ENCODE measurements at regions not wholly inside any gene's neighbourhood (a gene's known extent, or its start where the extent isn't known, plus 50 kb on each side); places are given as distances from the start of the nearest gene placed in this dataset.

GRCh38 chr6:81552644-81553043 lies 199.8 kb downstream of the TENT5A start:
- no peaks in the 10 kb centered on the region for H3K27me3 ChIP-seq (ENCODE audit: control insufficient read depth, insufficient read depth, low read length)
- DNase-seq (ENCODE audit: low read depth) (no peak), FAIRE-seq (no peak)
- TF ChIP-seq CTCF (IDR thresholded peaks at IDR 0.05; ENCODE audit: insufficient read depth, low read length, severe bottlenecking) = no peak
- no peaks in the 10 kb centered on the region for H3K36me3 ChIP-seq (ENCODE audit: control insufficient read depth, insufficient read depth, low read length)
- no peak overlapping the region for H3K4me3 ChIP-seq (ENCODE audit: low read depth, low read length)

GRCh38 chr6:81547149-81547548 lies 205.3 kb downstream of the TENT5A start:
- FAIRE-seq (no peak), DNase-seq (ENCODE audit: low read depth) (no peak)
- H3K27me3 ChIP-seq (ENCODE audit: control insufficient read depth, insufficient read depth, low read length) = no peaks in the 10 kb centered on the region
- no peak for TF ChIP-seq CTCF (IDR thresholded peaks at IDR 0.05; ENCODE audit: insufficient read depth, low read length, severe bottlenecking)
- H3K36me3 ChIP-seq (ENCODE audit: control insufficient read depth, insufficient read depth, low read length) = no peaks in the 10 kb centered on the region
- no peak overlapping the region for H3K4me3 ChIP-seq (ENCODE audit: low read depth, low read length)

- Histone ChIP-seq H3K4me3 (ENCODE audit: low read depth, low read length) (no peak overlapping the region), H3K27me3 (ENCODE audit: control insufficient read depth, insufficient read depth, low read length) (no peaks in the 10 kb centered on the region), H3K36me3 (ENCODE audit: control insufficient read depth, insufficient read depth, low read length) (no peaks in the 10 kb centered on the region)
- TF ChIP-seq CTCF (IDR thresholded peaks at IDR 0.05; ENCODE audit: insufficient read depth, low read length, severe bottlenecking) = no peak
- FAIRE-seq (no peak), DNase-seq (ENCODE audit: low read depth) (no peak)
These were observed 217.5 kb downstream of the TENT5A start for GRCh38 chr6:81534934-81535465.

- H3K36me3 ChIP-seq (ENCODE audit: control insufficient read depth, insufficient read depth, low read length) = no peaks in the 10 kb centered on the region
- FAIRE-seq (no peak), DNase-seq (ENCODE audit: low read depth) (no peak)
- H3K4me3 ChIP-seq (ENCODE audit: low read depth, low read length) = no peak overlapping the region
- TF ChIP-seq CTCF (IDR thresholded peaks at IDR 0.05; ENCODE audit: insufficient read depth, low read length, severe bottlenecking) = no peak
- no peaks in the 10 kb centered on the region for H3K27me3 ChIP-seq (ENCODE audit: control insufficient read depth, insufficient read depth, low read length)
These were observed 220.5 kb downstream of the TENT5A start for GRCh38 chr6:81531869-81532561.

GRCh38 chr6:81517455-81517854 lies 235.0 kb downstream of the TENT5A start:
- no peak overlapping the region for H3K4me3 ChIP-seq (ENCODE audit: low read depth, low read length)
- no peaks in the 10 kb centered on the region for H3K36me3 ChIP-seq (ENCODE audit: control insufficient read depth, insufficient read depth, low read length)
- no peaks in the 10 kb centered on the region for H3K27me3 ChIP-seq (ENCODE audit: control insufficient read depth, insufficient read depth, low read length)
- TF ChIP-seq CTCF (IDR thresholded peaks at IDR 0.05; ENCODE audit: insufficient read depth, low read length, severe bottlenecking) = no peak
- DNase-seq (ENCODE audit: low read depth) (no peak), FAIRE-seq (no peak)
